GM19043 (cell line): ENCODE measurements at regions not wholly inside any gene's neighbourhood (a gene's known extent, or its start where the extent isn't known, plus 50 kb on each side); places are given as distances from the start of the nearest gene placed in this dataset.

Experiments used
- ATAC-seq: cut with Tn5 transposase; IDR thresholded peaks from one replicate; pipeline ENCODE4 v1.9.1; 2021; ENCODE audit warnings: low read depth; ENCODE audit not compliant: unreplicated experiment

DNA sequence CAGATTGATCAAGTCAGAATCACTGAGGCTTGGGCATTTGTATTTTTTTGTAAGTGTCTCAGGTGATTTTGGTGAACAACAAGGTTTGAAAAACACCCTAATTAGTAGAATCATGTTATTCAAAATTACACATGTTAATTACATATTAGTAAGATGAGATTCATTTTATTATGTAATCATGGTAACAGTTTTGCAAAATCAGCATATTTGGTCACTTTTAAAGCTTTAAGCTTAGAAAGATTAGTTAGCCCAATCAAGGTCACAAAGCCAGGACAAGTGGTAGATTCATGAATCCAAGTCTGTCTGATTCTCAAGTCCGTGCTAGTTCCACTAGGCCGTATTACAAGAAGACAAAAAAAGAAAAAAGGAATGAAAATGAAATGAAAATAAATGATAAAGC is 218.4 kb upstream of the FAR2 start:
- no peak for ATAC-seq

DNA sequence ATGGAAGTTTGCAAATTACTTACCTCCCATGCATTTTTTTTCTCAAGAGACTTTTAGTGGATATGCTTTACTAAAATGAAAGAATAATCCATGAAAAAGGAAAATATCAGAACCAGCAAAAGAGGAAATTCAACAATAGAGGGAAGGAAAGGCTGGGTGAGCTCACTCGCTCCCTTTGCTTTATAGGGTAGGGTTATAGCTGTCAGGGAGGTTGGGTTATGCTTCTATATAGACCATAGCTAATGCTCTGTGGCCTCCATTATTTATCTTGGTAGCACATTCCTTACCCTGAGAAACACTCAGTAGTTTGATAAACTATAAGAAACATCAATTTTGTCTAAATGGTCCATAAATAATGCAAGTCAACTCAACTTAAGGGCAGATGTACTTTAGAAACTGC is 215.9 kb upstream of the FAR2 start:
- no peak for ATAC-seq

DNA sequence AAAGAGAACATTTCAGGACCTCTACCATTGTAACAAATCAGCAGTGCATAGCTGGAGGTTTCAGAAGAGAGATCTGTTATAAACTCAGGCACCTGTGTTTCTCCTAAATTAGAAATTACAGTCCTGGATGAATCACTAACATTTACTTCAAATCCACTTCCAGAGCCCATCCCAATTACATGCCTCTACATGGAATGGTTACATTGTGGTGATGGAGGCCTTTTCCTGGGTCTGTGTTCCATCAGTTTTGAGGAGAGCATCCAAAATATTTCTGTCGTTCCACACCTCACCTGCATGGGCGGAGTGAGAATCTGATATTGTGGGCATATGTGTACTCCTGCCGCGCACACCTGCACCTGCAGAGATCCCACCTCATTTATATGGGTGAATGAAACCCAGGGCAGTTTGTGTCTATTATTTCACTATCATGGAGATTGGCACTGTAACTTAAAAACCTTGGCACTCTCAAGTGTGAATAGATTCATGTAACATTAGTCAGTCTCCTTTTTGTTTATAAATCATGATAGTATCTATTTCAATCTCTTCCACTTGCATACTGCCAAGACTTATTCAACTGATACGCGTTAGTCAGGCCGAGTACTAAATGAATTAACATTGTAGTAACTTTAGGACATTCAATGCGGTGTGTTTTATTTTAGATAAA is 215.1 kb upstream of the FAR2 start:
- ATAC-seq = no peak

DNA sequence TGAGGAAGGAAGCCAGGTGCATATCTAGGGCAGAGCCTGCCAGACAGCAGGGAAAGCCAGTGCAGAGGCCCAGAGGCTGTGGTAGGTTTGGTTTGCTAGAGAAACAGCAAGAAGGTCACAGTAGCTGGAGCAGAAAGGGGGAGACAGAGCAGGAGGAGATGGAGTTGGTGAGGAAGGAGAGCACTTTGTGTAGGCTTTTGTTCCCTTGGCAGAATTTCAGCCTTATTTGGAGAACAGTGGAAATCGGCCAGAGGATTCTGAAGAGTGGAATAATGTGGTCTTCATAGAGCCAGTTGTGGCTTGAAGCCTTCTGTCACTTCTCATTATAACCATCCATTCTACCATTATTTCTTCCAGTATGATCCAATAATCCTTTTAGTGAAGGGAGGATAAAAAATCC is 212.9 kb upstream of the FAR2 start:
- no peak for ATAC-seq

DNA sequence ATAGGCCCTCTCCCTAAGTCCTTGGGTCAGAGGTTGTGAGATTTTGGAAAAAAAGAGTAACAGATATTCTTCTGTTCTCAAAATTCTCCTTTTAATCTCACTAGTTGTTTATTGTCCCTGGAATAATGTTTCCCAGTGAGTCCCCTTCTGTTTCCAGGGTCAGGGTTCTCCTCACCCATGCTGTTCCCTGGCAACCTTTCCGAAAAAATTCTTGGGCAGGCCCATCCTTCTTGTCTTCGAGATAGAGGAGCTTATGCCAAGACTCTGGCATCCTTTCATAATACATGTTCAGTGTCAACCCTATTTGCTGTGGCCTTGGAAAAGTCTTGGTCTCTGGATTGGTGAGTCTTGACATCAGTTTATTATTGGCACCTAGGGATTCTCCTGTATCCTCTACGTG is 212.4 kb upstream of the FAR2 start:
- ATAC-seq = no peak

DNA sequence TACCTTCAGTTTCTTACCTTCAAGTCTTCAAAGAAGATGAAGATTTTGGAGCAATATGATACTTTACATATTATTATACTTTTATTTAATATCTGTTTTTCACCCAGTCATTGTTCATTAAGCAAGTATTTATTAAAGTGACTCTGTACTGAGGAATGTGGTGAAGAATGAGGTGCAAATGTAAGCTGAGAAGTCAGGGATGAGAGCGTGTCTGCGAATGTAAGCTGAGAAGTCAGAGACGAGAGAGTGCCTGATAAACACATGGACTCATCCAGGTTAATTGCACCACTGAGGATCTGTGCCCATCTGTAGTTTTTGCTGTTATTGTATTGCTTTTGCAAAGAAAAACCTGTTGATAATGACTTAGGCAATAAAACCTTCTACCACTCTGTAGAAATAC is 211.9 kb upstream of the FAR2 start:
- ATAC-seq = no peak

DNA sequence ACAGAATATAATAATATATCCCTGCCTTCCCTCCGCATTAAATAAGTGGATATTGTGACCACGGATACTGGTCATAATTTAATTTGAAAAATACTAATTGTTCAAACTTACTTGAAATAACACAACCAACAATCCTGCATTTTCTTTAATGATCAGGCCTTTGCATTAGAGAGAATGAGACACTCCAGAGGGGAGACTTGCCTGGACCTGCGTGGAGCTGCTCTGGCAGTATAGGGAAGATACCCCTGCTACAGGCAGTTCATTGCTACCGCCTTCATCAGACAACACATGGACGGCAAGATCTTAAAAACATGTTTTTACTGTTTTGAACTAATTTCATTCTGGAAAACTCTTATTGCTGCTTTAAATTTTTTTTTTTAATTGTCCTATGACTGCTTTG is 211.0 kb upstream of the FAR2 start:
- ATAC-seq = no peak

DNA sequence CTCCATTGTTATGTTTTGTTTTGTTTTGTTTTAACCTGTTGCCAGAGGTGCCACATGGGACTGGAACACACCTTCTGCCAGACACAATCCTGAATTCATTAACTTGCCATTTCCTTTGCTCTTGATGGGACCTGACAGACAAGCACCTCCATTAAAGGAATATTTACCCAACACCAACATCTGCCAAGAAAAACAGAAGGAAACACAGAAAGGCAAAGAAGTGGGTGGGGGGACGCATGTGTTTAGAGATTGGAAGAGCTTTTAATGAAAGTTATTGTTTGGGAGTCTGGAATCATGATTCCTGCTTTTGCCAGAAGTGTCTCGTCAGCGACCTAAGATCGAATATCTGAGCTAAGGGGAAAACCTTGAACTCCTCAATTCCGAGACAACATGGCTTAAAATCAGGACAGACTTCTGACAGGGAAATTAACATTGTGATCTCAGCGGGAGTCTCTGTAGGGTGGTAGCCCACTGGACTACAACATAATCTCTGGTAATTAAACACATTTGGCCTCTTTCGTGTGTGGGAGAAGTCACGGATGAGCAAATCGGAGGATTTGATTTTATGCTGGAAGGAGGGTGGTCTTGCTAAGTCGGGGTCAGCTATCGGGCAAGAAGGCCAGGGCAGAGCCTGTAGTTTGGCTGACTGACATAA is 210.4 kb upstream of the FAR2 start:
- no peak for ATAC-seq

DNA sequence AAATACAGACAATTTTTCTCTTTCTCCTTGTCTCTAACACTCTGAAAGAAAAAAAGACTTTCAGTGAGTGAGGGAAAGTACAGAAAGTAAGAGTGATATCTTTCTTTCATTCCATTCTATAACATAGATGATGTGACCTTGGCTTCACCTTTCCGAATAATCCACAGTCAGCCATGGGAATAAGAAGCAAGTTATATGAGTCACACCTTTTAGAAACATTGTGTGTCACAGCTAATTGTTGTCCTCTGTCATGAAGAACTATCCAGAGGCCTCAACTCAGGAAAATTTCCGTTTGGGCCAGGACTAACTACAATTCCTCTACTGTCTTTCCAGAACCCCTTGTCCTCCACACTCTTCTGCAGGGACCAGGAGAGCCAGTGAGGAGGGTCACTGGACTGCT is 209.7 kb upstream of the FAR2 start:
- no peak for ATAC-seq

DNA sequence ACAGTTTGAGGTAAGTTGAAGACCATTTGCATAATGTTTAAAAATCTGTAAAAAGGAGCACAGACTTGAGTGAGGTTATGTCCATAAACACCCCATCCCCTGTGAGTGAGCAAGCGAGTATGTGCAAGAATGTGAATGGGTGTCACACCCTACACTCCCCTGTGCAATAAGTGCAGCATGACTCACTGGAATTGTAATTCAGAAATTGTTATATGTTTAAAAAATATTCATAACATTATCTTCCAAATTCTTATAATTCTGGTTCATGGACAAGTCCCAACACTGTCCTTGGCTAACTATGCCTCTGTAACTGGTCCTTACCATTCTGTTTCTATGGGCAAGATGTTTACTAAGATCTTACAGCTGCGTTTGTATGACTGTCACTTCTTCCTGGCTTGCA is 207.8 kb upstream of the FAR2 start:
- ATAC-seq = no peak

DNA sequence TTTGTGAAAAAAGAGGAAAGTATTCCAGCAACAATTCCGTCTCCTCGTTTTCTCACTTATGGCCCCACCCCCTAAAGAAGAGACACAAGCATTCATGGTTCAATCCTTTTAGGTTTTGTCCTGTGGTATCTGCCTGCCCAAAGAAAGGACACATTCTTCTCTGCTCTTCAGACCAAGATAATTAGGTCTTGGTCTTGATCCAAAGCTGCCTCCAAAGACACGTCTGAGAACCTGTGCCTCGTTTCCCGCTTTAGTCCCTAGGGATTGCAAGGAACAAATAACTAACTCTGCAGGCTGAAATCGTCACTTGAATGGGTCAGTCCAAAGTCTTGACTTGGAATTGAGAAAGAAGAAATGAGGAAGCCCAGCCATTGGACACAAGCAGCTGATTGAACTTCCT is 202.7 kb upstream of the FAR2 start:
- no peak for ATAC-seq

DNA sequence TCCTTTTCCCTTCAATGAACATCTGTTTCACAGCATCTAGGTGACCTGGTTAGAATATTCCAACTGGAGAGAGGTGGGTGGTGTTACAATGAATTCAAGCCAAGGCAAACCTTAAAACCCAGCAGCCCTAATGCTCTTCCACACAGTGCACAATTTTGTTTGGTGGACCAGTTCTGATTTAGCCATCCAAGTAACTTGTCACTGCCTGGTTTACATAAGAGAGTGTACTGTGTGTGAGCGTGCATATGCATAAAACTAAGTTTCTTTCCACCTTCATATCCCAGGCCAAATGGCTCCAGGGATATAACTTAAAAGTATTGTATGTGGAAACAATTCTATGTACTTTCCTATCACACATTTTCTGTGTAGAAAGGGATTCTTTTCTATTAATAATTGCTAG is 200.4 kb upstream of the FAR2 start:
- ATAC-seq = no peak

DNA sequence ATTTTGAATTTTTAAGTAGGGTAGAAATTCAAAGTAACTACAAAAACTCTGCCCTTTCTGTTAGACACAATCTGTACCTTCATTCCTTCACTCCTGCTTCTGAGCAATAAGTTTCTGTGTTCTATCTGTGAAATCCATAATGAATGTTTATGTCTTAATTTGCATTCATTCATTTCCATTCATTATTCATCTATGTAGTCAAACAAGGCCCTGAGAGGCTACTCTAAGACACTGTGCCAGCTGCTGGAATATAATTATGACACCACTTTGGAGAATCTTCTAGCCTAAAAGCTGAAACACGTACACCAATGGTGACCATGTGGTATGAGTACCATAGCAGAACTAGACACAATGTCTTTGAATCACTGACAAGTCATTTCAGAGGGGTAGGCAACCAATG is 199.9 kb upstream of the FAR2 start:
- no peak for ATAC-seq

DNA sequence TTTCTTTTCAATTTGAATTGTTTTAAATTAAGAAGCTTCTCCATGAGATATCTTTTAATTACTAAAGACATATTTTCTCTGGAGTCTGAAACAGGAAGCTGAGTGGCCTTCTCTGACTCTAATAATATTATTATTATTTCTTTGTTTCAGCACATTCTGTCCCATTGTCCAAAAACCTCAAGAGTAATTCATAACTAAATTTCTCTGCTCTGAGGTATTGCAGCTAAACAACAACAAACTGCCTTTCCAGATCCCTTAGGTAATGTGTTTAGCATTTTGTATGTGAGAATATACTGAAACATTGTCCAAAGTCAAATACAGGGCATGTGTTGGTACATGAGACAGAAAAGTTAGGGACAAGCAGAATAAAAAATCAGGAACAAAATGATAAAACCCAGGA is 199.0 kb upstream of the FAR2 start:
- ATAC-seq = no peak

DNA sequence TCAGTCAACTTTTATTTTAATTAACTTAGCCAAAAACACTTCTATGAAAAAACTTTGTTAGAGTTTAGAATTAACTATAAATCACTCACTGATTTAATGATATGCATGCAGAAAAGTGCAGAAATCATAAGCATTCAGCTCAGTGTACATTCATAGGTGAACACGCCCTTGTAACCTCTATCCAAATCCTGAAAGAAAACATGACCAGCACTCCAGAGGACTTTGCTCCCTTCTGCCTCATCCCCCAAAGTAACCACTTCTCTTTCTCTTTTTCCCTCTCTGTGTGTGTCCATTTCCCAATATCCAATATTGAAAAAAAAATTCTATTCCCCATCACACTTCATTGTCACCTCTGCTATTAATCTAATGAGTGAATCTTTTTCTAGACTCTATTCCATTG is 197.1 kb upstream of the FAR2 start:
- no peak for ATAC-seq

DNA sequence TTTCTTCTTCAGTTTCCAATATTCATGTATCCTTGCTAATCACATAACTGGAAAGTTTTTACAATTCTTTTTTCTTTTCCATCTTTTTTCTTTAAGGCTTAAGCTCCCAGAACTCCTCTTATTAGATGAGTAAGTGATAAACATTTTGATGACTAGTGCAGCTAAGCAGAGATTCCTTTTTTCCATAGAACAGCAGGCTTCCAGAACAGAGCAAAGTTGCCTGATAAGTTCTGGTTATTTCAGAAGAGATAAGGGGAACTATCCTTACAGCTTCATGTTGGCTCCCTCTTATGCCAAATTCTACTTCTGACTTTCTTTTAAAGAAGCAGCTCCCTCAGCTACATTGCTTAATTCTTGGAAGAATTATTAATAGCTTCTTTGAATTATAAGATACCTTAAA is 194.7 kb upstream of the FAR2 start:
- ATAC-seq = no peak

DNA sequence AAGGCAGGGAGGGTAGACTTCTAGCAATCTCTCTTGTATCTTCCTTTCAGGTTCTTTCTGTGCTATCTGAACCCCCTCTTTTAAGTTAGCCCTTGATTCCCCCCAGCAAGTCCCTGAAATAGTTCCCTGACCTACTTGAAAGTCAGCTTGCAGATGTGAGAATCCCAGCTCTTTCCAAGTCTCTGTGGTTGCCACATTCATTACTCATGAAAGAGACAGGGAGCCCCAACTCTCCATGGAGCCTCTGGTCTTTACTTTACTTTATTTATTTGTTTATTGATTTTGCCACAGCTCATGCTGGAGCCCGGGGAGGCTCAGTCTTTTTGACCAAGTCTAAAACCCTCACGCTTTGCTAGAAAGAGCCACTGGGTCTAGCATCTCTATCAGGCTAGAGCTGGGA is 193.6 kb upstream of the FAR2 start:
- ATAC-seq = no peak

DNA sequence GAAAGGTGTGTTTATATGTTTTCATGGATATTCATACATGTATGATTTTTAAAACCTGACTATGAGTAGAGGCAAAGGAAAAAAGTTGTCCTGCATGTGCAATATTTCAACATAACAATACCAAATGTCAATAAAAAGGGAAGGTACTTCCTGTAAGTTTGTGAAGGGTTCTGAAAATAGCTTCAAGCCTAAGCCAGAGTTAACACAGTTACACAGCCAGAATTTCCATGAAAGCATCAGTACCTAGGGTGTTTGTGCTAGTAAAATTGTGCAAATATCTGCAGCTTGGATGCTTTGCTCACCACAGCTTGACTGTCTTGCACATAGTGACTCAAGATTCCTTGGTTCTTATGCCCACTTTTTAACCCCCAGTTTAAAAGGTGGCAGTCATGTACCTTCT is 193.1 kb upstream of the FAR2 start:
- ATAC-seq = no peak

DNA sequence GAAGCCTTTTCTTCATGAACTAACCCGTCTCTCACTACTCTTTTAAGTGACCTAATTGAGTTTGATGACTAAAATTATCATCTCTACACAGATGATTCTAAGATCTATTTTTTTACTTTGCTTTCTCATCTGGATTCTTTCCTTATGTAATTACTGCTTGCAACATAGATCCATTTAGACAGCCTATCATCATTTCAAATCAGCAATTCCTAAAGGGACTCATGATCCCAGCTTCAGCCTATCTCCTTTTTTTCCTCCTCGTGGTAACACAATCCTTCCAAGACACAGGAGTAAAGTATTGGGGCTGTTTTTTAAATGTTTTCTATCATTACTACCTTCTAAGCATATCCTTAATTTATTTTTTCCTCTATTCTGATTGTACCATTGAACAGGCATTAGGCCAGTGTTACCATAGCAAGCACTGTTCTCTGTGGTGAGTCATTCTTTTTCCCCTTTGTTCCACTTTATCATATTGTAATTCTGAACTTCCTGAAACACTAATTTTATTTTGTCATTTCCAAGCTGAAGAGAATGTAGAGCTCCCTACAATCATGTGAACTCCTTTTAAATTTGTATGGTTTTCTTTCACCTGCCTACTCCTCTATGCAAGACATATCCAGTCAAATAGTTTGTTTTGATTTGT is 190.4 kb upstream of the FAR2 start:
- no peak for ATAC-seq

DNA sequence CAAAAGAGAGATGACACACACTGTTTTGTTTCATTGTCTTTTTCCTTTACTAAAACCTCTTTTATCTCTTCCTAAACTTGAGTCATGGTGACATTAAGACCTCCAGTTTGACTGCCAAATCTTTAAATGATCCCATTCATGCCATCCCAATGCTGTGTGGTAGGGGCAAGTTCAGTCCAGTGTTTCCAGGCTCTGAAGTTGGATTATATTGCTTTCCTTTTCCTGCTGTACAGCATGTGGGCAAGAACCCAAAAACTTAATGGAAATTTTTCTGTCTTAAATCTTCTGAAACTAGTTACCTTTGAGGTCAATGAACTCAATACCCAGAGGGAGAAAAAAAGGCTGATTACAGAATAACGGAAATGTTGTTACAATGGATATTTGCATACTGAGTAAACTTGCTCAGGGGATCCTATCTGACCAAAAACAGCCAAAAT is 187.1 kb upstream of the FAR2 start:
- ATAC-seq = no peak

DNA sequence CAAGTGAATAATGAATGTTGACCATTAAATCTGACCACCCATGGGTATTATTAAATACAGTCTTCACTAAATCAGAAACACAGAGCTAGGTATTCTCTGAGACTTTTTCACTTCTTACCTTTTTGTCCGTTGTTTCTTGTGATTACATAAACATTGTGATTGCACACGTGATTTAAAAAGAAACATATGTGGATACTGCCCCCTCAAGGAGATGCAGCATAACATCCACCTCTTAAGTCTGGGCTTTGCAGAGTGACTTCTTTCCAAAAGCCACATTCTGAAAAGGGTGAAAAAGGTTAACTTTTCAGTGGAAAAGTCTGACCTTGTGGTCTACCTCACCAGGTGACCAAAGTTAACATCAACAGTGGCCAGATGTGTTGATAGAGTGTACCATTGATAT is 185.5 kb upstream of the FAR2 start:
- ATAC-seq = no peak

DNA sequence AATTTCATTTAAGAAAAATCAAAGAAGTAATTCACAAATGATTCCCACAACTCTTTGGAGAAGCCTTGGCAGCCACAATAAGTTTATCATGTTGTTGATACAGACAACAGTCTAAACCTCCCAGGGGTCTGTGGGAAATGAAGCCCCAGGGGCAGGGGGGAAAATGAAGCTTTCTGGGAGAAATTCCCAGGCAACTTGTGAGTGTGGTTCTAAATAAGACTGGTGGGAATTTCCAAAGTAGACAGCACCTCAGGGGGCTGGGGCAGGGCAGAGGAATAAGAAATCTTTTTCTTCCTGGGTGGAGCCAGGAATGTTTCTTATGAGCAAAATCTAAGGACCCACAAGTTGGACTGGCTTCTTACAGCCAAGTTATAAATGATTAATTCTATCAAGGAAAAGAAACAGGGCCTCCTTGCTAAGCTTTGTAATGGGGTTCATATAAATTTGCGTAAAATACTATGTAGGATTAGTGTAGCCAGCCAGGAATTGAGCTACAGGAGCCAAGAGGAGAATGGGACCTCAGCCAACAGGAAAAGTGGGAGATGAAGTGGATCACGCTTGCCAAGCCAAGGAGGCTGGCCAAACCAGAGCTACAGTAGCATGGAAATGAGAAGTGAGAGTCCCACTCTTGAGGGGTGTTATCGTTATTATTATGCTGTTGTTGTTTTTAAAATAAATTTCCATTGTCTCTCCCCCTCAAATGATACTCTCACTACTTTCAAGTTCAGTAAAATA is 182.9 kb upstream of the FAR2 start:
- no peak for ATAC-seq
